ENCODE measurements at regions not wholly inside any gene's neighbourhood (a gene's known extent, or its start where the extent isn't known, plus 50 kb on each side); places are given as distances from the start of the nearest gene placed in this dataset.

- DNase-seq (ENCODE audit: low read depth) = no peak
- Histone ChIP-seq H3K27me3 (ENCODE audit: control insufficient read depth, insufficient read depth, low read length) (no peaks in the 10 kb centered on the region), H3K36me3 (ENCODE audit: control insufficient read depth, insufficient read depth, low read length) (no peaks in the 10 kb centered on the region), H3K4me3 (ENCODE audit: low read depth, low read length) (no peak overlapping the region)
- no peak for TF ChIP-seq CTCF (IDR thresholded peaks at IDR 0.05; ENCODE audit: insufficient read depth, low read length, poor library complexity, severe bottlenecking)
Observed at GRCh38 chr3:74507691-74508090, 106.8 kb downstream of the CNTN3 start.

GRCh38 chr3:74506246-74506645, 108.2 kb downstream of the CNTN3 start:
- no peak for DNase-seq (ENCODE audit: low read depth)
- Histone ChIP-seq H3K4me3 (ENCODE audit: low read depth, low read length) (no peak overlapping the region), H3K36me3 (ENCODE audit: control insufficient read depth, insufficient read depth, low read length) (no peaks in the 10 kb centered on the region), H3K27me3 (ENCODE audit: control insufficient read depth, insufficient read depth, low read length) (no peaks in the 10 kb centered on the region)
- TF ChIP-seq CTCF (IDR thresholded peaks at IDR 0.05; ENCODE audit: insufficient read depth, low read length, poor library complexity, severe bottlenecking) = no peak

- DNase-seq (ENCODE audit: low read depth) = no peak
- Histone ChIP-seq H3K27me3 (ENCODE audit: control insufficient read depth, insufficient read depth, low read length) (no peaks in the 10 kb centered on the region), H3K36me3 (ENCODE audit: control insufficient read depth, insufficient read depth, low read length) (no peaks in the 10 kb centered on the region), H3K4me3 (ENCODE audit: low read depth, low read length) (no peak overlapping the region)
- TF ChIP-seq CTCF (IDR thresholded peaks at IDR 0.05; ENCODE audit: insufficient read depth, low read length, poor library complexity, severe bottlenecking) = no peak
Observed at GRCh38 chr3:74501007-74501406, 113.5 kb downstream of the CNTN3 start.

- TF ChIP-seq CTCF (IDR thresholded peaks at IDR 0.05; ENCODE audit: insufficient read depth, low read length, poor library complexity, severe bottlenecking) = no peak
- DNase-seq (ENCODE audit: low read depth) = no peak
- no peak overlapping the region for H3K4me3 ChIP-seq (ENCODE audit: low read depth, low read length)
- H3K36me3 ChIP-seq (ENCODE audit: control insufficient read depth, insufficient read depth, low read length) = no peaks in the 10 kb centered on the region
- no peaks in the 10 kb centered on the region for H3K27me3 ChIP-seq (ENCODE audit: control insufficient read depth, insufficient read depth, low read length)
Observed at GRCh38 chr3:74500257-74500656, 114.2 kb downstream of the CNTN3 start.

- Histone ChIP-seq H3K36me3 (ENCODE audit: control insufficient read depth, insufficient read depth, low read length) (no peaks in the 10 kb centered on the region), H3K4me3 (ENCODE audit: low read depth, low read length) (no peak overlapping the region), H3K27me3 (ENCODE audit: control insufficient read depth, insufficient read depth, low read length) (no peaks in the 10 kb centered on the region)
- no peak for DNase-seq (ENCODE audit: low read depth)
- no peak for TF ChIP-seq CTCF (IDR thresholded peaks at IDR 0.05; ENCODE audit: insufficient read depth, low read length, poor library complexity, severe bottlenecking)
Observed at GRCh38 chr3:74491874-74492273, 122.6 kb downstream of the CNTN3 start.

GRCh38 chr3:74489050-74489792, 125.2 kb downstream of the CNTN3 start:
- no peak for TF ChIP-seq CTCF (IDR thresholded peaks at IDR 0.05; ENCODE audit: insufficient read depth, low read length, poor library complexity, severe bottlenecking)

More at GRCh38 chr3:74489050-74489792, 125.2 kb downstream of the CNTN3 start:
- H3K4me3 ChIP-seq (ENCODE audit: low read depth, low read length) = no peak overlapping the region
- H3K36me3 ChIP-seq (ENCODE audit: control insufficient read depth, insufficient read depth, low read length) = no peaks in the 10 kb centered on the region
- H3K27me3 ChIP-seq (ENCODE audit: control insufficient read depth, insufficient read depth, low read length) = no peaks in the 10 kb centered on the region
- DNase-seq (ENCODE audit: low read depth) = no peak

All from kidney epithelial cell (primary cell).